ENCODE measurements at regions not wholly inside any gene's neighbourhood (a gene's known extent, or its start where the extent isn't known, plus 50 kb on each side); places are given as distances from the start of the nearest gene placed in this dataset.
A peak's percentile ranks its signal among the peaks of the same experiment; 100 is the strongest.

- H3K27ac ChIP-seq, result no peak overlapping the region
- no peak for DNase-seq (ENCODE audit: low read depth, low spot score)
Measured at GRCh38 chr3:31265646-31266428, 266.9 kb upstream of the STT3B start.

- no peak overlapping the region for H3K27ac ChIP-seq
Measured at GRCh38 chr3:31268868-31269267, 263.9 kb upstream of the STT3B start.

GRCh38 chr3:31270010-31270409 is 262.7 kb upstream of the STT3B start:
- DNase-seq (ENCODE audit: low read depth, low spot score), result no peak
- H3K27ac ChIP-seq, result no peak overlapping the region

More at GRCh38 chr3:31268868-31269267, 263.9 kb upstream of the STT3B start:
- no peak for DNase-seq (ENCODE audit: low read depth, low spot score)

- H3K27ac ChIP-seq, result peak overlapping the region; percentile 58
- no peak for DNase-seq (ENCODE audit: low read depth, low spot score)
Measured at GRCh38 chr3:31274326-31275024, 258.2 kb upstream of the STT3B start.

GRCh38 chr3:31275038-31275572 is 257.6 kb upstream of the STT3B start:
- no peak for DNase-seq (ENCODE audit: low read depth, low spot score)
- H3K27ac ChIP-seq, result peak overlapping the region; percentile 58

GRCh38 chr3:31275583-31275982 is 257.1 kb upstream of the STT3B start:
- peak overlapping the region; percentile 58 for H3K27ac ChIP-seq

GRCh38 chr3:31277582-31277981 is 255.1 kb upstream of the STT3B start:
- DNase-seq (ENCODE audit: low read depth, low spot score), result no peak
- H3K27ac ChIP-seq, result no peak overlapping the region

More at GRCh38 chr3:31275583-31275982, 257.1 kb upstream of the STT3B start:
- no peak for DNase-seq (ENCODE audit: low read depth, low spot score)

GRCh38 chr3:31278532-31278931 is 254.2 kb upstream of the STT3B start:
- no peak overlapping the region for H3K27ac ChIP-seq

GRCh38 chr3:31284776-31285175 is 247.9 kb upstream of the STT3B start:
- no peak overlapping the region for H3K27ac ChIP-seq
- DNase-seq (ENCODE audit: low read depth, low spot score), result no peak

More at GRCh38 chr3:31278532-31278931, 254.2 kb upstream of the STT3B start:
- DNase-seq (ENCODE audit: low read depth, low spot score), result no peak

- no peak overlapping the region for H3K27ac ChIP-seq
- DNase-seq (ENCODE audit: low read depth, low spot score), result no peak
Measured at GRCh38 chr3:31285833-31286486, 246.8 kb upstream of the STT3B start.

- DNase-seq (ENCODE audit: low read depth, low spot score), result no peak
- peak overlapping the region; percentile 46 for H3K27ac ChIP-seq
Measured at GRCh38 chr3:31288224-31288623, 244.5 kb upstream of the STT3B start.

- H3K27ac ChIP-seq, result peak overlapping the region; percentile 46
- DNase-seq (ENCODE audit: low read depth, low spot score), result peak; percentile 53
Measured at GRCh38 chr3:31288641-31289100, 244.1 kb upstream of the STT3B start.

- DNase-seq (ENCODE audit: low read depth, low spot score), result no peak
- H3K27ac ChIP-seq, result peak overlapping the region; percentile 46
Measured at GRCh38 chr3:31289584-31289983, 243.1 kb upstream of the STT3B start.

GRCh38 chr3:31290046-31290445 is 242.7 kb upstream of the STT3B start:
- H3K27ac ChIP-seq, result peak overlapping the region; percentile 46
- no peak for DNase-seq (ENCODE audit: low read depth, low spot score)

- H3K27ac ChIP-seq, result peak overlapping the region; percentile 4
- no peak for DNase-seq (ENCODE audit: low read depth, low spot score)
Measured at GRCh38 chr3:31291818-31292217, 240.9 kb upstream of the STT3B start.

GRCh38 chr3:31294430-31295149 is 238.1 kb upstream of the STT3B start:
- no peak for DNase-seq (ENCODE audit: low read depth, low spot score)
- no peak overlapping the region for H3K27ac ChIP-seq

GRCh38 chr3:31295150-31295765 is 237.5 kb upstream of the STT3B start:
- DNase-seq (ENCODE audit: low read depth, low spot score), result no peak
- no peak overlapping the region for H3K27ac ChIP-seq

- H3K27ac ChIP-seq, result no peak overlapping the region
- DNase-seq (ENCODE audit: low read depth, low spot score), result no peak
Measured at GRCh38 chr3:31297726-31298298, 234.9 kb upstream of the STT3B start.
